GM12878 (cell line): ENCODE measurements at regions not wholly inside any gene's neighbourhood (a gene's known extent, or its start where the extent isn't known, plus 50 kb on each side); places are given as distances from the start of the nearest gene placed in this dataset.

Experiments used
- ATF7 ChIP-seq: fragments of 450-650 bp; IDR thresholded peaks from 2 replicates; pipeline ENCODE4 v1.6.1; 2016; ENCODE audit warnings: low read depth, mild to moderate bottlenecking
- CTCF ChIP-seq, 3 experiments: IDR thresholded peaks in 2 of 3; conservative IDR thresholded peaks in 1 of 3; 2 replicates each; pipeline ENCODE4 v1.5.1; 2011; ENCODE audit warnings: low read depth in 3 of 3, low read length in 3 of 3, mild to moderate bottlenecking in 3 of 3, control low read depth in 2 of 3, moderate library complexity in 2 of 3, inconsistent platforms in 1 of 3, mixed read lengths in 1 of 3; ENCODE audit not compliant: control insufficient read depth in 2 of 3, insufficient read depth in 1 of 3; ENCODE audit errors: extremely low read depth in 1 of 3
- HCFC1 ChIP-seq: fragments of 150-350 bp; IDR thresholded peaks from 2 replicates; pipeline ENCODE4 v1.6.1; 2014; ENCODE audit warnings: low read length
- MLLT1 ChIP-seq: fragments of 450-650 bp; IDR thresholded peaks from 2 replicates; pipeline ENCODE4 v1.6.1; 2016; ENCODE audit warnings: mild to moderate bottlenecking
- NBN ChIP-seq: fragments of 450-650 bp; IDR thresholded peaks from 2 replicates; pipeline ENCODE4 v1.6.1; 2016
- POLR2AphosphoS2 ChIP-seq: IDR thresholded peaks from 2 replicates; pipeline ENCODE4 v1.6.1; 2011; ENCODE audit warnings: low read depth, mild to moderate bottlenecking, low read length, improper control_type of control experiment, moderate library complexity
- RFX5 ChIP-seq: IDR thresholded peaks from 2 replicates; pipeline ENCODE4 v1.6.1; 2011; ENCODE audit warnings: low read depth, low read length, improper control_type of control experiment
- SMC3 ChIP-seq: IDR thresholded peaks from 2 replicates; pipeline ENCODE4 v1.6.1; 2011; ENCODE audit warnings: low read length, improper control_type of control experiment, borderline replicate concordance
- SPI1 ChIP-seq: IDR thresholded peaks from 2 replicates; pipeline ENCODE4 v1.6.1; 2011; ENCODE audit warnings: low read depth, mild to moderate bottlenecking, low read length, moderate library complexity, borderline replicate concordance; ENCODE audit not compliant: insufficient read depth
- STAT1 ChIP-seq: fragments of 450-650 bp; conservative IDR thresholded peaks from 2 replicates; pipeline ENCODE4 v1.6.1; 2014; ENCODE audit warnings: antibody characterized with exemption, mild to moderate bottlenecking
- TCF3 ChIP-seq: IDR thresholded peaks from 2 replicates; pipeline ENCODE4 v1.6.1; 2012; ENCODE audit warnings: low read depth, mild to moderate bottlenecking, low read length, borderline replicate concordance; ENCODE audit not compliant: insufficient read depth
- YY1 ChIP-seq: IDR thresholded peaks from 2 replicates; pipeline ENCODE4 v1.6.1; 2011; ENCODE audit warnings: low read depth, mild to moderate bottlenecking, low read length
- ZBTB11 ChIP-seq: fragments of 450-650 bp; formaldehyde crosslinking; IDR thresholded peaks from 2 replicates; pipeline ENCODE4 v1.5.0; 2022; ENCODE audit warnings: mild to moderate bottlenecking, missing genetic modification characterization
- ZBTB33 ChIP-seq: fragments of 450-650 bp; IDR thresholded peaks from 2 replicates; pipeline ENCODE4 v1.6.1; 2017; ENCODE audit warnings: mild to moderate bottlenecking
- ZNF207 ChIP-seq: fragments of 450-650 bp; IDR thresholded peaks from 2 replicates; pipeline ENCODE4 v1.6.1; 2014; ENCODE audit warnings: antibody characterized with exemption, mild to moderate bottlenecking, borderline replicate concordance
- ZNF24 ChIP-seq: fragments of 450-650 bp; IDR thresholded peaks from 2 replicates; pipeline ENCODE4 v1.6.1; 2017; ENCODE audit warnings: antibody characterized with exemption, mild to moderate bottlenecking
- ZNF622 ChIP-seq: fragments of 450-650 bp; IDR thresholded peaks from 2 replicates; pipeline ENCODE4 v1.6.1; 2017; ENCODE audit warnings: mild to moderate bottlenecking, inconsistent platforms
- ZNF687 ChIP-seq: fragments of 450-650 bp; IDR thresholded peaks from 2 replicates; pipeline ENCODE4 v1.6.1; 2017; ENCODE audit warnings: mild to moderate bottlenecking, moderate library complexity

- TF ChIP-seq ZBTB33 (no peak), CTCF (IDR thresholded peaks at IDR 0.05 in 2 of 3, conservative IDR thresholded peaks at IDR 0.05 in 1 of 3; ENCODE audit: control insufficient read depth in 2 of 3, extremely low read depth in 1 of 3, insufficient read depth in 1 of 3, low read depth in 3 of 3, low read length in 3 of 3) (peak; percentile 76 to 96 (median 84)), ZBTB11 (no peak), RFX5 (0 out of 2 replicates have a peak, but pooled peaks have one; percentile 27), POLR2AphosphoS2 (no peak), SPI1 (no peak), NBN (no peak), MLLT1 (no peak), ZNF687 (no peak), YY1 (peak; percentile 75; the same call in 1 of the 2 replicates), HCFC1 (no peak), ZNF207 (no peak), ATF7 (no peak), TCF3 (no peak), ZNF24 (no peak), ZNF622 (no peak), SMC3 (peak; percentile 99), STAT1 (no peak)
Observed at GRCh38 chr22:22955866-22956535, 68.4 kb downstream of the IGLL5 start (continued).
